Stimulated activated CD8-positive, alpha-beta memory T cell treated with anti-CD3 and anti-CD28 coated beads, Interleukin-12 subunit alpha, Interleukin-12 subunit beta, amount 100 ng/mL, for 1 hour (primary cell): ENCODE measurements at regions not wholly inside any gene's neighbourhood (a gene's known extent, or its start where the extent isn't known, plus 50 kb on each side); places are given as distances from the start of the nearest gene placed in this dataset.
"Not testable (repeated sequence)": the region's sequence is repeated elsewhere in the genome, so short reads cannot be mapped to it uniquely, and the experiment has no call there.

Experiments used
- DNase-seq: peaks from one replicate; pipeline ENCODE4 v3.0.0-alpha.2; 2020; ENCODE audit warnings: low read depth

- no peak for DNase-seq
These were observed 1047.6 kb upstream of the ACO1 start for GRCh38 chr9:31336841-31337240.

GRCh38 chr9:31347082-31347617 lies 1037.3 kb upstream of the ACO1 start:
- no peak for DNase-seq

GRCh38 chr9:31355159-31355882 lies 1029.1 kb upstream of the ACO1 start:
- no peak for DNase-seq

GRCh38 chr9:31355965-31356364 lies 1028.5 kb upstream of the ACO1 start:
- no peak for DNase-seq

GRCh38 chr9:31359071-31359470 lies 1025.4 kb upstream of the ACO1 start:
- no peak for DNase-seq

GRCh38 chr9:31364171-31364570 lies 1020.3 kb upstream of the ACO1 start:
- DNase-seq, result no peak

GRCh38 chr9:31372799-31373587 lies 1011.5 kb upstream of the ACO1 start:
- DNase-seq, result no peak

GRCh38 chr9:31377358-31377757 lies 1007.1 kb upstream of the ACO1 start:
- DNase-seq, result no peak

GRCh38 chr9:31388660-31389059 lies 995.8 kb upstream of the ACO1 start:
- no peak for DNase-seq

- no peak for DNase-seq
These were observed 995.4 kb upstream of the ACO1 start for GRCh38 chr9:31389075-31389474.

- no peak for DNase-seq
These were observed 993.9 kb upstream of the ACO1 start for GRCh38 chr9:31390403-31391025.

- no peak for DNase-seq
These were observed 991.2 kb upstream of the ACO1 start for GRCh38 chr9:31393240-31393639.

GRCh38 chr9:31394015-31394473 lies 990.4 kb upstream of the ACO1 start:
- no peak for DNase-seq

GRCh38 chr9:31412081-31412480 lies 972.4 kb upstream of the ACO1 start:
- no peak for DNase-seq

- DNase-seq, result no peak
These were observed 969.3 kb upstream of the ACO1 start for GRCh38 chr9:31415164-31415563.

GRCh38 chr9:31418419-31418818 lies 966.0 kb upstream of the ACO1 start:
- DNase-seq, result no peak

GRCh38 chr9:31443630-31444457 lies 940.6 kb upstream of the ACO1 start:
- not testable (repeated sequence) for DNase-seq

- no peak for DNase-seq
These were observed 939.1 kb upstream of the ACO1 start for GRCh38 chr9:31445357-31445756.

GRCh38 chr9:31445960-31446359 lies 938.5 kb upstream of the ACO1 start:
- no peak for DNase-seq

GRCh38 chr9:31467075-31467474 lies 917.4 kb upstream of the ACO1 start:
- DNase-seq, result no peak

GRCh38 chr9:31470051-31470450 lies 914.4 kb upstream of the ACO1 start:
- DNase-seq, result no peak

- DNase-seq, result no peak
These were observed 913.4 kb upstream of the ACO1 start for GRCh38 chr9:31471010-31471409.
